Astrocyte of the cerebellum (primary cell): ENCODE measurements at regions not wholly inside any gene's neighbourhood (a gene's known extent, or its start where the extent isn't known, plus 50 kb on each side); places are given as distances from the start of the nearest gene placed in this dataset.
A peak's percentile ranks its signal among the peaks of the same experiment; 100 is the strongest.

Source experiments
- DNase-seq: peaks from one replicate; pipeline ENCODE4 v3.0.0-alpha.2; 2011; ENCODE audit warnings: low read depth
- H3K4me3 ChIP-seq: 2 replicates; pipeline ENCODE4 v1.5.1; 2011; ENCODE audit warnings: mild to moderate bottlenecking, low read depth, low read length, moderate library complexity
- in situ Hi-C: cut with HindIII; loops from 2 replicates; pipeline ENCODE4 v1.10.0; 2017; ENCODE audit warnings: low sequenced_read_pairs
- TF ChIP-seq, protein P1 (sequence below): IDR thresholded peaks from 2 replicates; pipeline ENCODE4 v1.5.1; 2012; ENCODE audit warnings: low read length, low read depth, moderate library complexity, mild to moderate bottlenecking; ENCODE audit errors: missing control alignments

DNA sequence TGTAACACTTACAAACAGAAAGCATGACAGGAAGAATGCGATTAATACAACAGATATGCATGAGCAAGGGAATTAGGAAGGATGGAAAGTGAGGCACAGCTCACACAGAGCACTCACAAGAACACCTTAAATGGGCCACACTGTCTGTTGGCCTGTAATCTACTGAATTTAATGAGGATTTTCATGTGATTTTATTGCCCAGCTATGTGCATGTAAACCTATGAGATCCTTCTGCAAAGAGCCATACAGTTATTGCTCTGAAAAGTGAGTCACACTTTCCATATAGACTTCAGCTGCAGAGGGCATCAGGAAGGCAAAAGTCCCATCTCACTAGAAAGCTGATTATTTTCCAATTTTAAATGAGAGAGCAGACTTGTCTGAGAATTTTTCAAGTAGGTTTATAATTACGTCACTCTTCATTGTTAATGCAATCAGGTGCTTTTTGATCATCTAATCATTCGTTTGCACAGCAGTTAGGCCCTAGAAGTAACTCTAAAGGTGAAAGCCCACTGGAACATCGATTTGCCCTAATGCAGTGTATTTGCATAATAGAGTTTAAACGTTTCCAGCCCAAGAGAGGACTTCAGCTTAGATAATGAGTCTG, 832.7 kb upstream of the INTU start:
- H3K4me3 ChIP-seq: no peak overlapping the region
- in situ Hi-C loops: no loop called here
- no peak for DNase-seq
- TF ChIP-seq, protein P1, sequence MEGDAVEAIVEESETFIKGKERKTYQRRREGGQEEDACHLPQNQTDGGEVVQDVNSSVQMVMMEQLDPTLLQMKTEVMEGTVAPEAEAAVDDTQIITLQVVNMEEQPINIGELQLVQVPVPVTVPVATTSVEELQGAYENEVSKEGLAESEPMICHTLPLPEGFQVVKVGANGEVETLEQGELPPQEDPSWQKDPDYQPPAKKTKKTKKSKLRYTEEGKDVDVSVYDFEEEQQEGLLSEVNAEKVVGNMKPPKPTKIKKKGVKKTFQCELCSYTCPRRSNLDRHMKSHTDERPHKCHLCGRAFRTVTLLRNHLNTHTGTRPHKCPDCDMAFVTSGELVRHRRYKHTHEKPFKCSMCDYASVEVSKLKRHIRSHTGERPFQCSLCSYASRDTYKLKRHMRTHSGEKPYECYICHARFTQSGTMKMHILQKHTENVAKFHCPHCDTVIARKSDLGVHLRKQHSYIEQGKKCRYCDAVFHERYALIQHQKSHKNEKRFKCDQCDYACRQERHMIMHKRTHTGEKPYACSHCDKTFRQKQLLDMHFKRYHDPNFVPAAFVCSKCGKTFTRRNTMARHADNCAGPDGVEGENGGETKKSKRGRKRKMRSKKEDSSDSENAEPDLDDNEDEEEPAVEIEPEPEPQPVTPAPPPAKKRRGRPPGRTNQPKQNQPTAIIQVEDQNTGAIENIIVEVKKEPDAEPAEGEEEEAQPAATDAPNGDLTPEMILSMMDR: no peak

DNA sequence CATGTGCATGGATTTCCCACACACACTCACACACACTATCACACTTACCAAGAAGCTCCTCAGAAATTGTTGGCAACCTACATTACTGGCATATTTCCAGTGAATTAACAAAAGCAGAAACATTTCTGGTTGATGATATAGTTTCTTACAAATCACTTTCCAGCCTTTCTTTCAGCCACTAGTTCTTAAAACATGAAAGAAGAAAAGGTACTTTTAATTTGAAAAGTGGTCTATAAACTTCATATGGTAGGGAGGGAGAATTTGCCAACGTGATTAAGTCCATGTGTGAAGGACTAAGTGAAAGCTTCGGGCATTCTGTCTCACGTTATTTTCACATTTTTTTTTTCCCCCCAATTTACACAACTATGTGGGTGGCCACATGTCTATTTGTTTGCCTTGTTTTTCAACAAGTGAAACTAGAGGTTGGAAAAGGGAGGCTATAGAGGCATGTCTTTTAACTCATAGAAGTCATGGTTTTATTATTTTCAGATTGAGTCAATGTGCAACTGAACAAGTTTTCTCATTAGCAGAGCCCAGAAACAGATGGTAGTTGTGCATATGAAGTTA, 832.1 kb upstream of the INTU start:
- in situ Hi-C loops: no loop called here
- TF ChIP-seq, protein P1: no peak
- no peak overlapping the region for H3K4me3 ChIP-seq
- peak; percentile 31 for DNase-seq

DNA sequence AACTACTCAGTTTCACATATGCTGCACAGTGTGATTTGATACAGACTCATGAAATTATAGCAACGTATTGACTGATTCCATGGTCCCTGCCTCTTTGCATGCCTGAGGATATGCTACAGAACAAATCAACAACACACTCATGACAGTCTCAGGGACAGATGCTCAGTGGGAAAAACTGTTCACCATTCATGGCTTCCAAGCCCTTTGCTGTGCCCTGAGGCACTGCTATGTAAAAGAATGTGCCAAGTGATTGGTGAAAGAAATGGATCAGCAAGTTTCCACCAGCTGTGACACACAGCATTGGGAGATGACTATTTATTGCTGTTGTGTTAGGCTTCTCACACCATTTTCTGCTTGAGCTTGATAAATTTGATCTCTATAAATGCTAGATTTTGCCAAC, 825.6 kb upstream of the INTU start:
- TF ChIP-seq, protein P1: no peak
- no peak overlapping the region for H3K4me3 ChIP-seq
- no peak for DNase-seq
- in situ Hi-C loops: no loop called here

DNA sequence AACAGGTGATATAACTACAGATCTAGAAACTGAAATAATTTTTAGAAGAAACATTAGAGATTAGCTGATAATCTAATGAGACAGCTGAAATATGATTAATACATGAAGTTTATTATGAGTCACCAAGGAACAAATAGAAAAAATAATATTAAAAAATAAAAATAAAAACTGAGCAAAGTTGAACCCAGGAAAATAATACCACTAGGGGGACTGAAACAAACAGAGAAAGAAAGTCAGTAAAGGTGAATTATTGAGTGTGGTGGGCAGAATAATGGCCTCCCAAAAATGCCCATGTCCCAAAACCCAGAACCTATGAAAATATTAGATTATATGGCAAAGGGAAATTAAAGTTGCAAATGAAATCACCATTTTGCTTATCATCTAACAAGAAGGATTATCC, 820.7 kb upstream of the INTU start:
- DNase-seq: no peak
- no peak overlapping the region for H3K4me3 ChIP-seq
- in situ Hi-C loops: no loop called here
- TF ChIP-seq, protein P1: no peak

DNA sequence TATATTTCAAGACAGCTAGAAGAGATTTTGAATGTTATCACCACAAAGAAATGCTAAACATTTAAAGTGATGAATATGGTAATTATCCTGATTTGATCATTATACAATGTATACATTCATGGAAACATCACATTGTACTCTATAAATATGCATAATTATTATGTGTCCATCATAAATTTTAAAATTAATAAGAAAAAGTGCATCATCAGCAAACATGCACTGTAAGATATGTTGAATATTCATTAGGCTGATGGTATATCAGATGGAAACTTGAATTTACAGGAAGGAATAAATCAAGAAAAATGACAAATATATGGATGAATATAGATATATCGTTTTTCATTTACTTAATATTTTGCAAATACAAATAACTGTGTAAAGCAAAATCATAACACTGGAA, 812.1 kb upstream of the INTU start:
- TF ChIP-seq, protein P1: no peak
- in situ Hi-C loops: no loop called here
- DNase-seq: no peak
- no peak overlapping the region for H3K4me3 ChIP-seq

DNA sequence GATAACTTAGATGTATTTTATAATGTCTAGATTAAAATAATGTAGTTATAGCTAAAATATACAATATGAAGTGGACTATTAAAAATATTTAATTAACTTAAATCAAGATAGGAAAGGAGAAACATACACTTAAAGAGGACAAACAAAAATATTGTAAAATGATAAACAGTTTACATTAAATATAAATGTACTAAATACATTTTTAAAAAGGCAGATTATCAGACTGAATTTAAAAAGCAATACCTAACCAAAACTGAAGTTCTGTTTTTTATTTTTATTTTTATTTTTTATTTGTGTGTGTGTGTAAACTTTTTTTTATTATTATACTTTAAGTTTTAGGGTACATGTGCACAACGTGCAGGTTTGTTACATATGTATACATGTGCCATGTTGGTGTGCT, 811.6 kb upstream of the INTU start:
- no peak for DNase-seq
- H3K4me3 ChIP-seq: no peak overlapping the region
- TF ChIP-seq, protein P1: no peak
- in situ Hi-C loops: no loop called here
